Colon (tissue), 2 donors: ENCODE measurements at regions not wholly inside any gene's neighbourhood (a gene's known extent, or its start where the extent isn't known, plus 50 kb on each side); places are given as distances from the start of the nearest gene placed in this dataset.
"Not testable (repeated sequence)": the region's sequence is repeated elsewhere in the genome, so short reads cannot be mapped to it uniquely, and the experiment has no call there.

Source experiments
- FAIRE-seq: peaks from 2 replicates; lab custom pipeline; 2012; peaks lifted over from hg19 to GRCh38; lab: Jason Lieb, UNC
- donor health status: control.
- donor health status: control.

GRCh38 chr12:88945051-88945732 is 364.9 kb upstream of the KITLG start:
- FAIRE-seq = no peak

- FAIRE-seq = no peak
Observed at GRCh38 chr12:88944397-88944796, 364.1 kb upstream of the KITLG start.

GRCh38 chr12:88940854-88941253 is 360.6 kb upstream of the KITLG start:
- FAIRE-seq = no peak

- FAIRE-seq = no peak
Observed at GRCh38 chr12:88935856-88936255, 355.6 kb upstream of the KITLG start.

- no peak for FAIRE-seq
Observed at GRCh38 chr12:88934163-88934747, 354.0 kb upstream of the KITLG start.

GRCh38 chr12:88932457-88932856 is 352.2 kb upstream of the KITLG start:
- no peak for FAIRE-seq

DNA sequence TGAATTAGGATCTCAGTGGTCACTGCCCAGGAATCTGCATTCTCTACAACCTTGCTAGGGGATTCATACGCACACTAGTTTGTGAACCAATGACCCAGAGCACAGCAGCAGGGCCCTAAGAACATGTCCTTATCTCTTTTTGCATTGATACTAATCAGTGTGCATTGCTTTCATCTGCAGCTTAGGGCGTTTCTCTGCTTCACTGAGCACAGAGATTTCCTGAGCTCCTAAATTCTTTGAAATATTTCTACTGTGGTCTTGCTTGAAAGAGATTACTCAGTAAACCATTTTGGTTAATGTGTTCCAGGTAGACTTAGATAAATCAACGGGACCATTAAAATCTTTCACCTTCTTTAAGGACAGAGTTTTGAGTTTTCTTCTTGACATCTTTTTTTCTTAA is 351.3 kb upstream of the KITLG start:
- FAIRE-seq = no peak

DNA sequence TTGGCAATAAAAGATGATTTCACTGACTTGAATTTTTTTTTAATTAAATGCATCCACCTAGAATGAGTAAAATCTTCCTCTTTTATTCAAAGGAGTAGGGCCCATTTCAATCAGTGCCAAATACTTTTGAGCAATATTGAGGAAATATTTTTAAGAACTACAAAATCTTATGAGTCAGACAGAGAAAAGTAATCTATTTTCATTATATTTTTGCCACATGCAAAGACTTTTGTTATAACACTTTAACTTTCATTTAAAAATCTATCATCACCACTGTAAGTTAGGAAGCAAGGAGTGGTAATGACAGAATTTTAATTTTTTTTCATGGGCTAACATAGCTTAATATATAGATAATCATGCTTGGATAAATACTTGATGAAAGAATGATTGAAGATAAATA is 345.2 kb upstream of the KITLG start:
- FAIRE-seq = no peak

GRCh38 chr12:88924162-88924561 is 343.9 kb upstream of the KITLG start:
- FAIRE-seq = no peak

DNA sequence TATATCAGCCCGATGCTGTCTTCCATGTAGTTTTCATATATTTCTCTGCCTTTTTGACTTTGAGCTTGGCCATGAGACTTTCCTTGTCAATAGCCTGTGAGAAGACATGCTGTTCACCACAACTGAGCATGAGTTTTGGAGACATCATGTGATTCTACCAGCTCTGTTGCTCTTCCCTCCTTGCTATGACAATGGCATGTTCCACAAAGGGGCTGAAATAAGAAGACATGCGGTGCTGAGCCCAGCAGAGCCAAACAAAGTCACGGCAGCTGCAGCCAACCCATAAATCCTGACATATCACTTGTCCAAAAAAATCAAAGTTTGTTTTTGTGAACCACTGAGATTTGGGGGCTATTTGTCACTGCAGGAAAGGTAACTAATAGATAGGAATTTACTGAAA is 343.4 kb upstream of the KITLG start:
- FAIRE-seq = no peak

GRCh38 chr12:88922816-88923215 is 342.5 kb upstream of the KITLG start:
- no peak for FAIRE-seq

DNA sequence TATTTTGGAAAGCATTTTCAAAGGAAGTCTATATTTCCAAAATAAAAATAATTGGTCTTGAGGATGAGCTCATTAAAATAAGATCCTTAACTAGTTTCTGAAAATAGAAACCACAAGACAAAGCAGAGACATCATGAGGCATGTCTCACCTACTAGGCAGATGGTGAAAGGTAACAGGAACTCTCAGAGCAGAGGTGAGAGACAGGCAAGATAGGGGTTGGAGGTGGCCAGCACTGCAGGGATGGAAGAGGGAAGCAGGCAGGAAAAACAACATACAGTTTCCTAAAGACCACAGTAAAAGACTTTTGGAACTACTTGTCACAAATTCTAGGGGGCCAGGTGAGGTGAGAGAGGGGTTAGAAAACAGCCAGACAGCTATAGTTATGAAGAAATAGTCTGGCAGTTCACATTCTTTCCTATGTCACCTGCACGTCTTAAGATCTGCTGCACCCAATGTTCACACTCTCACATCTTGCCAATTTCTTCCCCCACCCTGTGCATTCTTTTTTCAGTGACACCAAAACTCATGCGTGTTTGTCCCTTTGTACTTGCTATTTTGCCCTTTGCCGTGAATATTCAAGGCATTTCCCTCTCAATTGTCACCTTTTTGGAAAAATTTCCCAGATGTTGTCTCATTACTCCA is 341.7 kb upstream of the KITLG start:
- FAIRE-seq = no peak

DNA sequence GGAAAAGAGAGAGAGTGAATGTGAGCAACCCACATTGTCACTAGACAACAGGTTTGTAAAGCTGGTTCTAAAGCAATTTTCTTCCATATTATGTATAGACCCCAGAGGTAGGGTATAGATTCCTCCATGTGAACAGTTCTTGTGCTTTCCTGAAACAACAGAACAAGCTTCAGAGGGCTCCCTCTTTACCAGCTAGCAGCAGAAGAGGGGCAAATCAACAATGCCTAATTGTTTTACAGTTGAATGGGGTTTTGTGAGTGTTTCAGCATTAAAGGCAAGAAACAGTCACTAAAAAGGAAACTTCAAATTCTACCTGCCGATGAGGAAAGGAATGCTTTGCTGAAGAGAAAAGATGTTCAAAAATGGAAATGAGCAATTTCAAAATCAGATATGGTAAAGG is 341.2 kb upstream of the KITLG start:
- no peak for FAIRE-seq

GRCh38 chr12:88918161-88918560 is 337.9 kb upstream of the KITLG start:
- FAIRE-seq = no peak

- FAIRE-seq = no peak
Observed at GRCh38 chr12:88914967-88915366, 334.7 kb upstream of the KITLG start.

- no peak for FAIRE-seq
Observed at GRCh38 chr12:88909510-88909909, 329.2 kb upstream of the KITLG start.

GRCh38 chr12:88908345-88908744 is 328.1 kb upstream of the KITLG start:
- no peak for FAIRE-seq

- FAIRE-seq = no peak
Observed at GRCh38 chr12:88904705-88905104, 324.4 kb upstream of the KITLG start.

- no peak for FAIRE-seq
Observed at GRCh38 chr12:88903333-88903732, 323.1 kb upstream of the KITLG start.

- no peak for FAIRE-seq
Observed at GRCh38 chr12:88897723-88898122, 317.5 kb upstream of the KITLG start.

GRCh38 chr12:88896958-88897357 is 316.7 kb upstream of the KITLG start:
- FAIRE-seq = no peak

DNA sequence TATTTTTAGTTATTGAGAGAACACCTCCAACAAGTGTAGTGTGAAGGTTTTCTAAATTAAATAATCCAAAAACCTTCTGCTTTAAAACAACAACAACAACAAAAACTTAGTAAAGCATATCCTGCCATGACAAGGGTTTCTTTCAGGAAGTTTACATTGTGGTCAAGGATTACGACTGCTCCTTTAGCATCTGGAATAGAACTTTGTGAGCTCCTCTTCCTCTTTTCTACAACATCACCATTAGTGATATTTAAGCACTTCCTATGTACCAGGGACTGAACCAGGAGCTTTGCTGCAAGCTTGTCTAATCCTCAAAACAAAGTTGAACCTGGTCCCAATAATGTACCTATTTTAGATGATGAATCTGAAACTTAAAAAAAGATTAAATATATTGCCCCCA is 315.4 kb upstream of the KITLG start:
- FAIRE-seq = no peak

DNA sequence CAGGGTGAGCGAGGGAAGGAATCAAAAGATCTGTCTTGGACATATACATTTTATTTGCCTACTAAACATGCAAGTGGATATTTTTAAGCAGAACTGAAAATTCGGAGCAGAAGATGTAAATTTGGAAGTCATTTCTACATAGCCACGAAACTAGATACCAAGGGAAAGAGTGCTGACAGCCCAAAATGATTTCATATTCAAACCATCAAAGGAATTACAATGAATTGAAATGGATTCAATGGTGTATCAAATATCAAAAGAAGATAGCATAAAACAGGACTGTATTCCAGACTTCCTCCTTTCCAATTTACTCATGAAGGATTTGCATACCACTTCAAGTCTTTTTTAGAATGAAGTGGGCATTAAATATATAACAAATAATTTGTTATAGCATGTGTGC is 313.5 kb upstream of the KITLG start:
- FAIRE-seq = no peak

- FAIRE-seq = not testable (repeated sequence)
Observed at GRCh38 chr12:88891434-88891833, 311.2 kb upstream of the KITLG start.
